Endothelial cell (in vitro differentiated cells): ENCODE measurements at regions not wholly inside any gene's neighbourhood (a gene's known extent, or its start where the extent isn't known, plus 50 kb on each side); places are given as distances from the start of the nearest gene placed in this dataset.

ENCODE experiments used
- DNase-seq: peaks from one replicate; pipeline ENCODE4 v3.0.0; 2021; ENCODE audit warnings: low spot score
- H3K27ac Mint-ChIP-seq: one replicate; pipeline ENCODE4 v1.8.0; 2021; ENCODE audit warnings: mixed read lengths, inconsistent platforms; ENCODE audit not compliant: unreplicated experiment
- H3K27me3 Mint-ChIP-seq: one replicate; pipeline ENCODE4 v1.8.0; 2021; ENCODE audit warnings: mild to moderate bottlenecking, moderate library complexity, mixed read lengths, inconsistent platforms; ENCODE audit not compliant: unreplicated experiment
- H3K36me3 Mint-ChIP-seq: one replicate; pipeline ENCODE4 v1.8.0; 2021; ENCODE audit warnings: mild to moderate bottlenecking, low read depth, mixed read lengths, inconsistent platforms; ENCODE audit not compliant: unreplicated experiment
- H3K4me1 Mint-ChIP-seq: one replicate; pipeline ENCODE4 v1.8.0; 2021; ENCODE audit warnings: mild to moderate bottlenecking, mixed read lengths, inconsistent platforms; ENCODE audit not compliant: unreplicated experiment
- H3K4me3 Mint-ChIP-seq: one replicate; pipeline ENCODE4 v1.8.0; 2021; ENCODE audit warnings: mild to moderate bottlenecking, mixed read lengths, inconsistent platforms; ENCODE audit not compliant: unreplicated experiment
- H3K9me3 Mint-ChIP-seq: one replicate; pipeline ENCODE4 v1.8.0; 2021; ENCODE audit warnings: mixed read lengths, inconsistent platforms; ENCODE audit not compliant: unreplicated experiment
- TF ChIP-seq, protein P1 (sequence below): fragments of 200-600 bp; sonication (generic); IDR thresholded peaks from one replicate; pipeline ENCODE4 v1.5.0; 2021; ENCODE audit warnings: antibody characterized with exemption; ENCODE audit not compliant: unreplicated experiment

DNA sequence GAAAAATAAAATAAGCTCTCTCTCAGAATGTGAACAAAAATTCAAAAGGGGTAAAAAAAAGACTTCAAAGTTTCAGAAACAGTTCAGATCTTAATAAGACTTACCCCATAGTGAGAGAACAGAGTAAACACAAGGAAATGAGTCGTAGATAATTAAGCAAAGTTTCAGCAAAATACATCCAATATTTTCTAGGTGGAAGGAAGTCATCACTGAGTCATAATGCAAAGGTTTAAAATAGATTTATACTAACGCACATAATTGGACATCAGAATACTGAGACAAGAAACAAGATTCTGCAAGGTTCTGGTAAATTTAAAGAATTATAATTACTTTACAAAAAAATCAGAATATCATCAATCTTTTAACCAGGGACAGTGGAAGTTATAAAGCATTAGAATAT is 1370.7 kb upstream of the ATXN8OS start:
- Mint-ChIP-seq H3K27ac (no peak overlapping the region), H3K9me3 (no peaks in the 10 kb centered on the region), H3K4me3 (no peak overlapping the region), H3K4me1 (no peaks in the 10 kb centered on the region), H3K36me3 (no peaks in the 10 kb centered on the region), H3K27me3 (no peaks in the 10 kb centered on the region)
- no peak for DNase-seq
- TF ChIP-seq, protein P1, sequence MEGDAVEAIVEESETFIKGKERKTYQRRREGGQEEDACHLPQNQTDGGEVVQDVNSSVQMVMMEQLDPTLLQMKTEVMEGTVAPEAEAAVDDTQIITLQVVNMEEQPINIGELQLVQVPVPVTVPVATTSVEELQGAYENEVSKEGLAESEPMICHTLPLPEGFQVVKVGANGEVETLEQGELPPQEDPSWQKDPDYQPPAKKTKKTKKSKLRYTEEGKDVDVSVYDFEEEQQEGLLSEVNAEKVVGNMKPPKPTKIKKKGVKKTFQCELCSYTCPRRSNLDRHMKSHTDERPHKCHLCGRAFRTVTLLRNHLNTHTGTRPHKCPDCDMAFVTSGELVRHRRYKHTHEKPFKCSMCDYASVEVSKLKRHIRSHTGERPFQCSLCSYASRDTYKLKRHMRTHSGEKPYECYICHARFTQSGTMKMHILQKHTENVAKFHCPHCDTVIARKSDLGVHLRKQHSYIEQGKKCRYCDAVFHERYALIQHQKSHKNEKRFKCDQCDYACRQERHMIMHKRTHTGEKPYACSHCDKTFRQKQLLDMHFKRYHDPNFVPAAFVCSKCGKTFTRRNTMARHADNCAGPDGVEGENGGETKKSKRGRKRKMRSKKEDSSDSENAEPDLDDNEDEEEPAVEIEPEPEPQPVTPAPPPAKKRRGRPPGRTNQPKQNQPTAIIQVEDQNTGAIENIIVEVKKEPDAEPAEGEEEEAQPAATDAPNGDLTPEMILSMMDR = no peak

DNA sequence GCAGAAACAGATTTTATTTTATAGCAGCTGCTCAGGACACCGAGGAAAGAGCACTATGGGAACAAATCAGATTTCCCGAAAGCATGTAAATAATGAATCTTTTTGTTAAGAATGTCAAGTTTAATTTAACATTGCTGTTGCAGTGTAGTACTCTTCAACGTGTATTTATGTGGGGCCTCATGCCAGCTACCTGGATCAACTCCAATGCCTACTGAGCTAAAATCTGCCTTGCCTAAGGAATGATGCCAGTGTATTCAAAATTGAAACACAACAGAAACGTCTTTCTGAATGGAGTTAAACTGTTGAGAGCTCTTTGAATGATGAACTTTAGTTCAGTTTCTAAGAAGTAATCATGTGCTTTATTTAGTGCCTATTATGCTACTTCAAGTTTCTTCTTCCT is 1379.8 kb upstream of the ATXN8OS start:
- TF ChIP-seq, protein P1 = no peak
- Mint-ChIP-seq H3K9me3 (no peaks in the 10 kb centered on the region), H3K27ac (no peak overlapping the region), H3K4me3 (no peak overlapping the region), H3K36me3 (no peaks in the 10 kb centered on the region), H3K27me3 (no peaks in the 10 kb centered on the region), H3K4me1 (no peaks in the 10 kb centered on the region)
- DNase-seq = no peak

GRCh38 chr13:68727165-68727564 is 1380.5 kb upstream of the ATXN8OS start:
- Mint-ChIP-seq H3K27me3 (no peaks in the 10 kb centered on the region), H3K9me3 (no peaks in the 10 kb centered on the region), H3K36me3 (no peaks in the 10 kb centered on the region), H3K4me1 (no peaks in the 10 kb centered on the region), H3K27ac (no peak overlapping the region), H3K4me3 (no peak overlapping the region)
- no peak for DNase-seq
- TF ChIP-seq, protein P1 = no peak

GRCh38 chr13:68719815-68720214 is 1387.8 kb upstream of the ATXN8OS start:
- no peak overlapping the region for H3K4me3 Mint-ChIP-seq
- H3K9me3 Mint-ChIP-seq = no peaks in the 10 kb centered on the region
- H3K4me1 Mint-ChIP-seq = no peaks in the 10 kb centered on the region
- no peak overlapping the region for H3K27ac Mint-ChIP-seq
- TF ChIP-seq, protein P1 = no peak
- no peaks in the 10 kb centered on the region for H3K36me3 Mint-ChIP-seq
- no peaks in the 10 kb centered on the region for H3K27me3 Mint-ChIP-seq
- DNase-seq = no peak

- DNase-seq = no peak
- Mint-ChIP-seq H3K27me3 (no peaks in the 10 kb centered on the region), H3K9me3 (no peaks in the 10 kb centered on the region), H3K36me3 (no peaks in the 10 kb centered on the region), H3K4me3 (no peak overlapping the region), H3K27ac (no peak overlapping the region), H3K4me1 (peaks cover 4% of the 10 kb centered on the region)
- TF ChIP-seq, protein P1 = no peak
These were observed 1392.0 kb upstream of the ATXN8OS start for GRCh38 chr13:68715651-68716050.
